CD4-positive, alpha-beta T cell (primary cell): ENCODE measurements at regions not wholly inside any gene's neighbourhood (a gene's known extent, or its start where the extent isn't known, plus 50 kb on each side); places are given as distances from the start of the nearest gene placed in this dataset.

ENCODE experiments used
- ATAC-seq: fragments of 200-7000 bp; cut with Tn5 transposase; one replicate; pipeline ENCODE4 v1.10.0; 2022; ENCODE audit warnings: mild to moderate bottlenecking; ENCODE audit not compliant: poor library complexity
- CTCF ChIA-PET: fragments of 350-600 bp; sonication (Branson Sonifier 250); formaldehyde crosslinking; loops from one replicate; lab custom pipeline; 2021; ENCODE audit warnings: antibody characterized with exemption, inconsistent platforms; lab: Charles Lee
- POLR2A ChIA-PET: fragments of 350-600 bp; sonication (Branson Sonifier 250); formaldehyde crosslinking; loops from one replicate; lab custom pipeline; 2021; ENCODE audit warnings: antibody characterized with exemption, inconsistent platforms; lab: Charles Lee
- DNase-seq, 14 experiments: peaks; one replicate each; pipeline ENCODE4 v3.0.0-alpha.2; 2013 to 2020; ENCODE audit warnings: mixed read lengths in 2 of 14
- H3K27ac ChIP-seq, 2 donors: one replicate each; pipeline versions ENCODE4 v1.5.1 to v1.7.0; 2013; ENCODE audit warnings: low read length in 2 of 2, low read depth in 1 of 2, mild to moderate bottlenecking in 1 of 2
- H3K27me3 ChIP-seq, 2 experiments: 1 replicate in 1 of 2; 2 replicates in 1 of 2; pipeline versions ENCODE4 v1.6.1 to v1.7.0; 2013; ENCODE audit warnings: low read length in 2 of 2, control low read depth in 1 of 2, mild to moderate bottlenecking in 1 of 2, moderate library complexity in 1 of 2; ENCODE audit not compliant: insufficient read depth in 2 of 2, control insufficient read depth in 1 of 2
- H3K36me3 ChIP-seq: one replicate; pipeline ENCODE4 v1.6.1; 2013; ENCODE audit warnings: low read length, control low read depth; ENCODE audit not compliant: insufficient read depth
- H3K4me1 ChIP-seq: one replicate; pipeline ENCODE4 v1.6.1; 2013; ENCODE audit warnings: low read length, control low read depth; ENCODE audit not compliant: insufficient read depth
- H3K4me3 ChIP-seq: one replicate; pipeline ENCODE4 v1.5.1; 2013; ENCODE audit warnings: mild to moderate bottlenecking, low read length, moderate library complexity
- H3K9me3 ChIP-seq, 2 experiments: 1 replicate in 1 of 2; 2 replicates in 1 of 2; pipeline versions ENCODE4 v1.6.1 to v1.7.0; 2013; ENCODE audit warnings: low read length in 2 of 2, mild to moderate bottlenecking in 2 of 2, control low read depth in 1 of 2, moderate library complexity in 1 of 2; ENCODE audit not compliant: control insufficient read depth in 1 of 2, insufficient read depth in 1 of 2
- H3K27ac Mint-ChIP-seq: one replicate; pipeline ENCODE4 v1.8.0; 2020; ENCODE audit warnings: mixed read lengths
- H3K27me3 Mint-ChIP-seq: one replicate; pipeline ENCODE4 v1.8.0; 2021; ENCODE audit warnings: mixed read lengths
- H3K36me3 Mint-ChIP-seq: one replicate; pipeline ENCODE4 v1.8.0; 2021; ENCODE audit warnings: low read depth, mixed read lengths
- H3K4me1 Mint-ChIP-seq: one replicate; pipeline ENCODE4 v1.8.0; 2021; ENCODE audit warnings: low read depth, mixed read lengths
- H3K4me3 Mint-ChIP-seq: one replicate; pipeline ENCODE4 v1.8.0; 2020; ENCODE audit warnings: mild to moderate bottlenecking, mixed read lengths
- H3K9me3 Mint-ChIP-seq: one replicate; pipeline ENCODE4 v1.8.0; 2020; ENCODE audit warnings: mixed read lengths
- intact Hi-C, 2 experiments: fragments of 100-400 bp; cut with DNase I in 1 of 2; cut with micrococcal nuclease in 1 of 2; formaldehyde crosslinking; loops; one replicate each; pipeline versions ENCODE4 v1.15.1 to v1.9.0; 2023 to 2025; cut with DNase I, micrococcal nuclease
- TF ChIP-seq, protein P1 (sequence below): fragments of 200-600 bp; IDR thresholded peaks from one replicate; pipeline ENCODE4 v1.8.0; 2022; ENCODE audit warnings: antibody characterized with exemption, mild to moderate bottlenecking

DNA sequence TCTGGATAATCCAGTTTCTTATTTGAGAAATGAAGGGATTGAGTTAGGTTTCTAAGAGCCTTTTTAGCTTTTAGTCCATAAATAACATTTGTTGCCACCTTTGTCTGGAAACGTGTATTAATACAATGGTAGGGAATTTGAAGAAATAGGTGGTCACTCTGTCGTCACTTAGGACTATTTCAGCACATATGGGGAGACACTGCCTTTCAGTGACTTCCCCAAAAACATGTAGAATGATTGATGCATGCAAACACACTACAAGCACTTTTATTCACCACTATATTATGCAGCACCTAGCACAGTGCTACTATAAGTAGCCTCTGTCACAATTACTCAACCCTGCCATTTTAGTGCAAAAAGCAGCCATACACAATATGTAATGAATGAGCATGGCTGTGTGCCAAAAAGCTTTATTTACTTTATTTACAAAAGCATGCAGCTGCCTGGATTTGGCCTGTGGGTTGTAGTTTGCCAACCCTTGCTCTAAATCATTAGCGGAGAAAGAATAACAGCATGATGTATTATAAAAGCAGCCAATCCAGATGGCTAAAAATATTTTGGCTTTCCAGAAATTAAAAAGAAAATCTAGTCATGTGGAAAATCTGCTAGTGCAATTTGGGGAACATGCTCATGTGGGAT lies 154.2 kb upstream of the HMHB1 start:
- Histone ChIP-seq H3K4me1 (no peaks in the 10 kb centered on the region), H3K27ac (no peak overlapping the region), H3K4me3 (no peak overlapping the region), H3K9me3 (no peaks in the 10 kb centered on the region), H3K36me3 (no peaks in the 10 kb centered on the region), H3K27me3 (no peaks in the 10 kb centered on the region)
- DNase-seq, result no peak
- ATAC-seq, result no peak
- Mint-ChIP-seq H3K27me3 (no peaks in the 10 kb centered on the region), H3K9me3 (no peaks in the 10 kb centered on the region), H3K4me1 (no peaks in the 10 kb centered on the region), H3K36me3 (no peaks in the 10 kb centered on the region), H3K4me3 (no peak overlapping the region), H3K27ac (no peak overlapping the region)
- intact Hi-C loops, result no loop called here
- TF ChIP-seq, protein P1, sequence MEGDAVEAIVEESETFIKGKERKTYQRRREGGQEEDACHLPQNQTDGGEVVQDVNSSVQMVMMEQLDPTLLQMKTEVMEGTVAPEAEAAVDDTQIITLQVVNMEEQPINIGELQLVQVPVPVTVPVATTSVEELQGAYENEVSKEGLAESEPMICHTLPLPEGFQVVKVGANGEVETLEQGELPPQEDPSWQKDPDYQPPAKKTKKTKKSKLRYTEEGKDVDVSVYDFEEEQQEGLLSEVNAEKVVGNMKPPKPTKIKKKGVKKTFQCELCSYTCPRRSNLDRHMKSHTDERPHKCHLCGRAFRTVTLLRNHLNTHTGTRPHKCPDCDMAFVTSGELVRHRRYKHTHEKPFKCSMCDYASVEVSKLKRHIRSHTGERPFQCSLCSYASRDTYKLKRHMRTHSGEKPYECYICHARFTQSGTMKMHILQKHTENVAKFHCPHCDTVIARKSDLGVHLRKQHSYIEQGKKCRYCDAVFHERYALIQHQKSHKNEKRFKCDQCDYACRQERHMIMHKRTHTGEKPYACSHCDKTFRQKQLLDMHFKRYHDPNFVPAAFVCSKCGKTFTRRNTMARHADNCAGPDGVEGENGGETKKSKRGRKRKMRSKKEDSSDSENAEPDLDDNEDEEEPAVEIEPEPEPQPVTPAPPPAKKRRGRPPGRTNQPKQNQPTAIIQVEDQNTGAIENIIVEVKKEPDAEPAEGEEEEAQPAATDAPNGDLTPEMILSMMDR, result no peak
- ChIA-PET CTCF (no interaction called here), POLR2A (no interaction called here)

DNA sequence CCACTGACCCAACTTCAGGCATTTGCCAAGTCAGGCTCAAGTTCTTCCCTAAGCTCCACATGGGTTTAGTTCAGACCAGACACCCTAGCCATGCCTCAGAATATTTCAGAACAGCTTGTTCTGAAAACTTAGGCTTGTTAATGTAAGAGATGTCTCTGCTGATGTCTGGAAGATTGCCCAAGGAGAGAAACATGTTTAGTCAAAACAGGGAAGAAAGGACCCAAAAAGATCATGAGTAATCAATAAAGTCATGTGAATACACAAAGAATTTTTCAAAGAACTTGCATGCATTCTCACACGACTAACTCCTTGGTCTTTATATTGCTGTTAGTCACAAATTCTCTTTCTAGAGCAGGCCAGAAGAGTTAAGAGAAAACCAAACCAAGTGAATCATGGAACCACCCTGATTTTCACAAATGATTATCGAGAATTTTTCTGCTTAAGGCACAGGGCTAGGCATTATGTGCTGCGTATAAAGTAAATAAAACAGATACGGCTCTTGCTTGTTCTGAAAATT lies 158.1 kb upstream of the HMHB1 start:
- TF ChIP-seq, protein P1, result no peak
- H3K4me1 Mint-ChIP-seq, result no peaks in the 10 kb centered on the region
- ATAC-seq, result no peak
- H3K27me3 Mint-ChIP-seq, result no peaks in the 10 kb centered on the region
- no peak overlapping the region for H3K27ac Mint-ChIP-seq
- H3K9me3 ChIP-seq, result no peaks in the 10 kb centered on the region
- H3K27ac ChIP-seq, result no peak overlapping the region
- CTCF ChIA-PET, result no interaction called here
- intact Hi-C loops, result no loop called here
- no peak overlapping the region for H3K4me3 Mint-ChIP-seq
- H3K27me3 ChIP-seq, result no peaks in the 10 kb centered on the region
- no peaks in the 10 kb centered on the region for H3K4me1 ChIP-seq
- no peaks in the 10 kb centered on the region for H3K9me3 Mint-ChIP-seq
- no peak overlapping the region for H3K4me3 ChIP-seq
- POLR2A ChIA-PET, result no interaction called here
- H3K36me3 ChIP-seq, result no peaks in the 10 kb centered on the region
- H3K36me3 Mint-ChIP-seq, result no peaks in the 10 kb centered on the region
- no peak for DNase-seq

- Mint-ChIP-seq H3K36me3 (no peaks in the 10 kb centered on the region), H3K27me3 (no peaks in the 10 kb centered on the region), H3K4me1 (no peaks in the 10 kb centered on the region), H3K9me3 (no peaks in the 10 kb centered on the region), H3K27ac (no peak overlapping the region), H3K4me3 (no peak overlapping the region)
- Histone ChIP-seq H3K9me3 (no peaks in the 10 kb centered on the region), H3K27ac (no peak overlapping the region), H3K27me3 (no peaks in the 10 kb centered on the region), H3K36me3 (no peaks in the 10 kb centered on the region), H3K4me3 (no peak overlapping the region), H3K4me1 (no peaks in the 10 kb centered on the region)
- POLR2A ChIA-PET, result no interaction called here
- DNase-seq (no peak), ATAC-seq (no peak)
- intact Hi-C loops, result no loop called here
- TF ChIP-seq, protein P1, result no peak
- CTCF ChIA-PET, result no interaction called here
Observed at GRCh38 chr5:143653256-143653655, 158.7 kb upstream of the HMHB1 start.
